HG03135 (cell line): ENCODE measurements at regions not wholly inside any gene's neighbourhood (a gene's known extent, or its start where the extent isn't known, plus 50 kb on each side); places are given as distances from the start of the nearest gene placed in this dataset.

Source experiments
- ATAC-seq: cut with Tn5 transposase; IDR thresholded peaks from one replicate; pipeline ENCODE4 v1.9.1; 2021; ENCODE audit warnings: mild to moderate bottlenecking, moderate library complexity; ENCODE audit not compliant: unreplicated experiment

GRCh38 chr3:76753599-76753998, 286.3 kb upstream of the ROBO2 start:
- ATAC-seq: no peak

- ATAC-seq: no peak
These were observed 285.7 kb upstream of the ROBO2 start for GRCh38 chr3:76754247-76754646.

- ATAC-seq: no peak
These were observed 283.3 kb upstream of the ROBO2 start for GRCh38 chr3:76756577-76756976.

- ATAC-seq: no peak
These were observed 279.6 kb upstream of the ROBO2 start for GRCh38 chr3:76760336-76760735.

GRCh38 chr3:76765511-76765910, 274.4 kb upstream of the ROBO2 start:
- ATAC-seq: no peak

GRCh38 chr3:76768912-76769311, 271.0 kb upstream of the ROBO2 start:
- ATAC-seq: no peak

- no peak for ATAC-seq
These were observed 263.0 kb upstream of the ROBO2 start for GRCh38 chr3:76776927-76777326.

GRCh38 chr3:76788206-76788605, 251.7 kb upstream of the ROBO2 start:
- ATAC-seq: no peak

- ATAC-seq: no peak
These were observed 250.7 kb upstream of the ROBO2 start for GRCh38 chr3:76789237-76789636.

GRCh38 chr3:76811418-76811817, 228.5 kb upstream of the ROBO2 start:
- ATAC-seq: no peak

- ATAC-seq: no peak
These were observed 227.2 kb upstream of the ROBO2 start for GRCh38 chr3:76812649-76813242.

GRCh38 chr3:76815561-76815960, 224.3 kb upstream of the ROBO2 start:
- ATAC-seq: no peak

- ATAC-seq: no peak
These were observed 219.4 kb upstream of the ROBO2 start for GRCh38 chr3:76820481-76820880.

GRCh38 chr3:76824658-76825240, 215.2 kb upstream of the ROBO2 start:
- no peak for ATAC-seq

GRCh38 chr3:76826861-76827260, 213.0 kb upstream of the ROBO2 start:
- ATAC-seq: no peak

GRCh38 chr3:76827701-76828226, 212.1 kb upstream of the ROBO2 start:
- ATAC-seq: no peak

GRCh38 chr3:76834657-76835056, 205.2 kb upstream of the ROBO2 start:
- no peak for ATAC-seq

- no peak for ATAC-seq
These were observed 198.2 kb upstream of the ROBO2 start for GRCh38 chr3:76841747-76842146.

- ATAC-seq: no peak
These were observed 197.7 kb upstream of the ROBO2 start for GRCh38 chr3:76842216-76842615.

GRCh38 chr3:76855451-76855850, 184.4 kb upstream of the ROBO2 start:
- no peak for ATAC-seq

GRCh38 chr3:76859596-76859995, 180.3 kb upstream of the ROBO2 start:
- peak; percentile 55 for ATAC-seq

- no peak for ATAC-seq
These were observed 175.5 kb upstream of the ROBO2 start for GRCh38 chr3:76864355-76864754.
